IMR-90 (cell line): ENCODE measurements at regions not wholly inside any gene's neighbourhood (a gene's known extent, or its start where the extent isn't known, plus 50 kb on each side); places are given as distances from the start of the nearest gene placed in this dataset.

Experiments
- ATAC-seq: fragments of 200-7000 bp; cut with Tn5 transposase; 2 replicates; pipeline ENCODE4 v1.9.1; 2020; ENCODE audit warnings: low read depth, mild to moderate bottlenecking, moderate library complexity
- BruUV-seq: library from RNA; stranded (reverse); fragments of 400-500 nt; replicated peaks from 2 replicates; lab custom pipeline; 2021; lab: Mats Ljungman, UMichigan
- CTCF ChIA-PET: fragments of 300-600 bp; formaldehyde crosslinking; extraction: SDS; loops from one replicate; lab custom pipeline; 2021; ENCODE audit warnings: antibody characterized with exemption; lab: Yijun Ruan, JAX
- POLR2A ChIA-PET: fragments of 300-600 bp; sonication (Branson Sonifier 250); formaldehyde crosslinking; loops from one replicate; lab custom pipeline; 2022; ENCODE audit warnings: antibody characterized with exemption; ENCODE audit not compliant: unreplicated experiment; lab: Charles Lee
- DNase-seq: peaks from one replicate; pipeline ENCODE4 v3.0.0; 2013
- H2AFZ ChIP-seq: replicated peaks from 2 replicates; pipeline ENCODE3; 2013; ENCODE audit warnings: low read length, mild to moderate bottlenecking; ENCODE audit not compliant: poor library complexity
- H2AK5ac ChIP-seq: 2 replicates; pipeline ENCODE4 v1.6.1; 2013; ENCODE audit warnings: low read depth, low read length, inconsistent platforms
- H2AK9ac ChIP-seq: replicated peaks from 2 replicates; pipeline ENCODE3; 2013; ENCODE audit warnings: mild to moderate bottlenecking, low read depth, low read length, moderate library complexity; ENCODE audit not compliant: poor library complexity
- H2BK120ac ChIP-seq: 2 replicates; pipeline ENCODE4 v1.6.1; 2013; ENCODE audit warnings: low read depth, low read length, inconsistent platforms
- H2BK15ac ChIP-seq: 3 replicates; pipeline ENCODE4 v1.6.1; 2013; ENCODE audit warnings: low read depth, low read length, inconsistent platforms
- H2BK20ac ChIP-seq: 2 replicates; pipeline ENCODE4 v1.6.1; 2013; ENCODE audit warnings: low read depth, mild to moderate bottlenecking, inconsistent platforms, low read length, moderate library complexity
- H2BK5ac ChIP-seq: 2 replicates; pipeline ENCODE4 v1.6.1; 2013; ENCODE audit warnings: mild to moderate bottlenecking, low read depth, low read length, inconsistent platforms; ENCODE audit not compliant: poor library complexity, severe bottlenecking
- H3K14ac ChIP-seq: replicated peaks from 2 replicates; pipeline ENCODE4 v1.6.1; 2013; ENCODE audit warnings: low read depth, low read length, inconsistent platforms
- H3K18ac ChIP-seq: 2 replicates; pipeline ENCODE4 v1.6.1; 2013; ENCODE audit warnings: low read depth, low read length, control low read depth
- H3K23ac ChIP-seq: 2 replicates; pipeline ENCODE4 v1.6.1; 2013; ENCODE audit warnings: low read depth, low read length, inconsistent platforms
- H3K27ac ChIP-seq: 2 replicates; pipeline ENCODE4 v1.5.1; 2013; ENCODE audit warnings: mild to moderate bottlenecking, control low read depth, low read length; ENCODE audit not compliant: insufficient read depth
- H3K27me3 ChIP-seq: 2 replicates; pipeline ENCODE4 v1.6.1; 2013; ENCODE audit warnings: low read length; ENCODE audit not compliant: control insufficient read depth, insufficient read depth
- H3K36me3 ChIP-seq: 2 replicates; pipeline ENCODE4 v1.6.1; 2013; ENCODE audit warnings: low read length, mixed read lengths; ENCODE audit not compliant: control insufficient read depth, insufficient read depth
- H3K4ac ChIP-seq: 2 replicates; pipeline ENCODE4 v1.6.1; 2013; ENCODE audit warnings: low read depth, low read length, inconsistent platforms
- H3K4me1 ChIP-seq: 2 replicates; pipeline ENCODE4 v1.6.1; 2013; ENCODE audit warnings: low read length, mixed read lengths; ENCODE audit not compliant: control insufficient read depth, insufficient read depth
- H3K4me2 ChIP-seq: 2 replicates; pipeline ENCODE4 v1.6.1; 2013; ENCODE audit warnings: low read depth, mild to moderate bottlenecking, control low read depth, low read length, moderate library complexity
- H3K4me3 ChIP-seq: 2 replicates; pipeline ENCODE4 v1.5.1; 2013; ENCODE audit warnings: low read depth, mild to moderate bottlenecking, control low read depth, low read length, moderate library complexity; ENCODE audit not compliant: insufficient read depth
- H3K56ac ChIP-seq: 2 replicates; pipeline ENCODE4 v1.6.1; 2013; ENCODE audit warnings: low read length, inconsistent platforms; ENCODE audit not compliant: insufficient read depth; ENCODE audit errors: extremely low read depth
- H3K79me1 ChIP-seq, 2 experiments: 2 replicates each; pipeline ENCODE4 v1.6.1; 2013; ENCODE audit warnings: low read length in 2 of 2, inconsistent platforms in 1 of 2, low read depth in 1 of 2
- H3K9ac ChIP-seq: 2 replicates; pipeline ENCODE4 v1.6.1; 2013; ENCODE audit warnings: low read depth, low read length, control low read depth
- H3K9me1 ChIP-seq: 2 replicates; pipeline ENCODE4 v1.6.1; 2013; ENCODE audit warnings: low read length, inconsistent platforms; ENCODE audit not compliant: insufficient read depth
- H3K9me3 ChIP-seq: 2 replicates; pipeline ENCODE4 v1.6.1; 2013; ENCODE audit warnings: low read length; ENCODE audit not compliant: control insufficient read depth, insufficient read depth
- H4K20me1 ChIP-seq: 2 replicates; pipeline ENCODE4 v1.6.1; 2013; ENCODE audit warnings: low read length, inconsistent platforms; ENCODE audit not compliant: insufficient read depth
- H4K5ac ChIP-seq: 2 replicates; pipeline ENCODE4 v1.6.1; 2013; ENCODE audit warnings: mild to moderate bottlenecking, low read depth, low read length, control low read depth
- H4K8ac ChIP-seq, 2 experiments: 2 replicates each; pipeline ENCODE4 v1.6.1; 2013; ENCODE audit warnings: low read depth in 2 of 2, low read length in 2 of 2, control low read depth in 1 of 2, inconsistent platforms in 1 of 2
- H4K91ac ChIP-seq: 2 replicates; pipeline ENCODE4 v1.6.1; 2013; ENCODE audit warnings: low read depth, low read length, inconsistent platforms; ENCODE audit not compliant: insufficient read depth
- RAD21 ChIP-seq: IDR thresholded peaks from 2 replicates; pipeline ENCODE4 v1.6.1; 2012; ENCODE audit warnings: low read length, improper control_type of control experiment
- WGBS, 2 experiments: methylation state at CpG; one replicate each; pipeline versions ENCODE4 v1.1.5 to v1.1.7; 2013; ENCODE audit warnings: missing lambda C conversion rate in 2 of 2; ENCODE audit not compliant: insufficient read length in 1 of 2; ENCODE audit errors: extremely low coverage in 2 of 2; 5-methylcytosine and 5-hydroxymethylcytosine counted together
- dilution Hi-C: fragments of 300-500 bp; cut with HindIII; formaldehyde crosslinking; loops from one replicate; pipeline ENCODE4 v1.14.3; 2018; ENCODE audit warnings: low sequenced_read_pairs; ENCODE audit not compliant: unreplicated experiment
- in situ Hi-C: fragments of 300-500 bp; cut with MboI; formaldehyde crosslinking; loops from 3 replicates; pipeline ENCODE4 v1.14.3; 2019; ENCODE audit warnings: low sequenced_read_pairs, inconsistent platforms, mixed read lengths
- intact Hi-C: fragments of 100-400 bp; cut with micrococcal nuclease; formaldehyde crosslinking; loops from 2 replicates; pipeline ENCODE4 v1.10.0; 2022
- TF ChIP-seq, protein P1 (sequence below): conservative IDR thresholded peaks from 2 replicates; pipeline ENCODE4 v1.5.1; 2012; ENCODE audit warnings: mild to moderate bottlenecking, low read depth, low read length, improper control_type of control experiment

DNA sequence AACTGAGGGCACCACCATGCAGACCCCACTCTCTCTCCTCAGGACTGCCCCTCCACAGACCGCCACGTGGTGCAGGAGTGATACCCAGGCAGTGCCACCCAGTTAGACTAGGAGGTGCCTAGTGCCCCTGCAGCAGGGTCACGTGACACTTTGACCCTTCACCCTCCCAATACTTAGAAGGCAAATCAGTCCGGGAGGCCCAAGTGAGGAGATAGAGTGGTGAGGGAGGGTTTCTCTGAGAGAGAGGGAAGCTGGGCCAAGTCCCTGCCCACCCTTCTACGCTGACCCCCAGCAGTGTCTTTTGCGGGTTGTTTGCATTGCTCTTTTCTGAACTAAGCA, 84.6 kb downstream of the BUD13 start:
- Histone ChIP-seq H2AK5ac (no peak overlapping the region), H2AK9ac (no peak overlapping the region), H3K4ac (no peak overlapping the region), H3K27me3 (peaks cover 11% of the 10 kb centered on the region), H3K27ac (no peak overlapping the region), H3K9ac (no peak overlapping the region), H3K9me1 (0 out of 2 replicates have a peak, but pooled peaks cover 3% of the 10 kb centered on the region), H3K56ac (no peak overlapping the region), H2AFZ (peak overlapping the region; percentile 66), H4K5ac (no peak overlapping the region), H2BK20ac (no peak overlapping the region), H3K4me3 (no peak overlapping the region), H3K4me2 (no peak overlapping the region), H3K14ac (no peak overlapping the region), H3K36me3 (no peaks in the 10 kb centered on the region), H3K9me3 (no peaks in the 10 kb centered on the region), H2BK5ac (no peak overlapping the region), H3K4me1 (no peaks in the 10 kb centered on the region), H2BK15ac (no peak overlapping the region), H4K20me1 (no peaks in the 10 kb centered on the region), H3K23ac (no peak overlapping the region), H3K79me1 (no peaks in the 10 kb centered on the region), H3K18ac (no peak overlapping the region), H4K8ac (no peak overlapping the region), H2BK120ac (no peak overlapping the region), H4K91ac (no peak overlapping the region)
- in situ Hi-C loops = loop anchor here (5.0 to 25.0 kb wide), 3 partner anchors 231 to 1351 kb away; no protein-coding TSS in a partner anchor
- dilution Hi-C loops = no loop called here
- DNase-seq (no peak), ATAC-seq (no peak)
- no TSS peak for BruUV-seq
- CTCF ChIA-PET = no interaction called here
- POLR2A ChIA-PET = no interaction called here
- TF ChIP-seq, protein P1, sequence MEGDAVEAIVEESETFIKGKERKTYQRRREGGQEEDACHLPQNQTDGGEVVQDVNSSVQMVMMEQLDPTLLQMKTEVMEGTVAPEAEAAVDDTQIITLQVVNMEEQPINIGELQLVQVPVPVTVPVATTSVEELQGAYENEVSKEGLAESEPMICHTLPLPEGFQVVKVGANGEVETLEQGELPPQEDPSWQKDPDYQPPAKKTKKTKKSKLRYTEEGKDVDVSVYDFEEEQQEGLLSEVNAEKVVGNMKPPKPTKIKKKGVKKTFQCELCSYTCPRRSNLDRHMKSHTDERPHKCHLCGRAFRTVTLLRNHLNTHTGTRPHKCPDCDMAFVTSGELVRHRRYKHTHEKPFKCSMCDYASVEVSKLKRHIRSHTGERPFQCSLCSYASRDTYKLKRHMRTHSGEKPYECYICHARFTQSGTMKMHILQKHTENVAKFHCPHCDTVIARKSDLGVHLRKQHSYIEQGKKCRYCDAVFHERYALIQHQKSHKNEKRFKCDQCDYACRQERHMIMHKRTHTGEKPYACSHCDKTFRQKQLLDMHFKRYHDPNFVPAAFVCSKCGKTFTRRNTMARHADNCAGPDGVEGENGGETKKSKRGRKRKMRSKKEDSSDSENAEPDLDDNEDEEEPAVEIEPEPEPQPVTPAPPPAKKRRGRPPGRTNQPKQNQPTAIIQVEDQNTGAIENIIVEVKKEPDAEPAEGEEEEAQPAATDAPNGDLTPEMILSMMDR = no peak
- TF ChIP-seq RAD21 = no peak
- intact Hi-C loops = no loop called here
- WGBS, 2 experiments = no CpG with 5 or more reads among the region's 6 CpGs
